ENCODE measurements at regions not wholly inside any gene's neighbourhood (a gene's known extent, or its start where the extent isn't known, plus 50 kb on each side); places are given as distances from the start of the nearest gene placed in this dataset.

DNA sequence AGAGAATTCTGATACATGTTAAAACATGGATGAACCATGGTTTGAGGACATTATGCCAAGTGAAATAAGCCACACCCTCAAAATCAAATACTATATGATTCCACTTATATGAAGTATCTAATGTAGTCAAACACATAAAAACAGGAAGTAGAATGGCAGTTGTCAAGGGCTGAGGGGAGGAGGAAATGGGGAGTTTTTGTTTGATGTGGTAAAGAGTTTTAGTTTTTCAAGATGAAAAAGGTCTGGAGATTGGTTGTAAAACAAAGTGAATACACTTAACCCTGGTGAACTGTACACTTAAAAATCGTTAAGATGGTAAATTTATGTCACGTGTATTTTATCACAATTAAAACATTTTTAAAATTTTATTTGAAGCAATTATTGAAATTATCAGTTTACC, 127.4 kb upstream of the GRIK2 start:
- TF ChIP-seq YY1 (IDR thresholded peaks at IDR 0.05) (no peak), HNF4A (conservative IDR thresholded peaks at IDR 0.05) (no peak), JUND (IDR thresholded peaks at IDR 0.05) (no peak), EGR1 (IDR thresholded peaks at IDR 0.05; ENCODE audit: low read depth in 2 of 2) (no peak), RXRA (IDR thresholded peaks at IDR 0.05) (no peak), SP1 (IDR thresholded peaks at IDR 0.05) (no peak), FOXA1 (IDR thresholded peaks at IDR 0.05) (no peak)
- TF ChIP-seq, protein P1, sequence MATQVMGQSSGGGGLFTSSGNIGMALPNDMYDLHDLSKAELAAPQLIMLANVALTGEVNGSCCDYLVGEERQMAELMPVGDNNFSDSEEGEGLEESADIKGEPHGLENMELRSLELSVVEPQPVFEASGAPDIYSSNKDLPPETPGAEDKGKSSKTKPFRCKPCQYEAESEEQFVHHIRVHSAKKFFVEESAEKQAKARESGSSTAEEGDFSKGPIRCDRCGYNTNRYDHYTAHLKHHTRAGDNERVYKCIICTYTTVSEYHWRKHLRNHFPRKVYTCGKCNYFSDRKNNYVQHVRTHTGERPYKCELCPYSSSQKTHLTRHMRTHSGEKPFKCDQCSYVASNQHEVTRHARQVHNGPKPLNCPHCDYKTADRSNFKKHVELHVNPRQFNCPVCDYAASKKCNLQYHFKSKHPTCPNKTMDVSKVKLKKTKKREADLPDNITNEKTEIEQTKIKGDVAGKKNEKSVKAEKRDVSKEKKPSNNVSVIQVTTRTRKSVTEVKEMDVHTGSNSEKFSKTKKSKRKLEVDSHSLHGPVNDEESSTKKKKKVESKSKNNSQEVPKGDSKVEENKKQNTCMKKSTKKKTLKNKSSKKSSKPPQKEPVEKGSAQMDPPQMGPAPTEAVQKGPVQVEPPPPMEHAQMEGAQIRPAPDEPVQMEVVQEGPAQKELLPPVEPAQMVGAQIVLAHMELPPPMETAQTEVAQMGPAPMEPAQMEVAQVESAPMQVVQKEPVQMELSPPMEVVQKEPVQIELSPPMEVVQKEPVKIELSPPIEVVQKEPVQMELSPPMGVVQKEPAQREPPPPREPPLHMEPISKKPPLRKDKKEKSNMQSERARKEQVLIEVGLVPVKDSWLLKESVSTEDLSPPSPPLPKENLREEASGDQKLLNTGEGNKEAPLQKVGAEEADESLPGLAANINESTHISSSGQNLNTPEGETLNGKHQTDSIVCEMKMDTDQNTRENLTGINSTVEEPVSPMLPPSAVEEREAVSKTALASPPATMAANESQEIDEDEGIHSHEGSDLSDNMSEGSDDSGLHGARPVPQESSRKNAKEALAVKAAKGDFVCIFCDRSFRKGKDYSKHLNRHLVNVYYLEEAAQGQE (IDR thresholded peaks at IDR 0.05) = no peak
- TF ChIP-seq, protein P2, sequence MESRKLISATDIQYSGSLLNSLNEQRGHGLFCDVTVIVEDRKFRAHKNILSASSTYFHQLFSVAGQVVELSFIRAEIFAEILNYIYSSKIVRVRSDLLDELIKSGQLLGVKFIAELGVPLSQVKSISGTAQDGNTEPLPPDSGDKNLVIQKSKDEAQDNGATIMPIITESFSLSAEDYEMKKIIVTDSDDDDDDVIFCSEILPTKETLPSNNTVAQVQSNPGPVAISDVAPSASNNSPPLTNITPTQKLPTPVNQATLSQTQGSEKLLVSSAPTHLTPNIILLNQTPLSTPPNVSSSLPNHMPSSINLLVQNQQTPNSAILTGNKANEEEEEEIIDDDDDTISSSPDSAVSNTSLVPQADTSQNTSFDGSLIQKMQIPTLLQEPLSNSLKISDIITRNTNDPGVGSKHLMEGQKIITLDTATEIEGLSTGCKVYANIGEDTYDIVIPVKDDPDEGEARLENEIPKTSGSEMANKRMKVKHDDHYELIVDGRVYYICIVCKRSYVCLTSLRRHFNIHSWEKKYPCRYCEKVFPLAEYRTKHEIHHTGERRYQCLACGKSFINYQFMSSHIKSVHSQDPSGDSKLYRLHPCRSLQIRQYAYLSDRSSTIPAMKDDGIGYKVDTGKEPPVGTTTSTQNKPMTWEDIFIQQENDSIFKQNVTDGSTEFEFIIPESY (IDR thresholded peaks at IDR 0.05) = no peak
- TF ChIP-seq, protein P3, sequence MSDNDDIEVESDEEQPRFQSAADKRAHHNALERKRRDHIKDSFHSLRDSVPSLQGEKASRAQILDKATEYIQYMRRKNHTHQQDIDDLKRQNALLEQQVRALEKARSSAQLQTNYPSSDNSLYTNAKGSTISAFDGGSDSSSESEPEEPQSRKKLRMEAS (IDR thresholded peaks at IDR 0.05) = no peak
- TF ChIP-seq, protein P4, sequence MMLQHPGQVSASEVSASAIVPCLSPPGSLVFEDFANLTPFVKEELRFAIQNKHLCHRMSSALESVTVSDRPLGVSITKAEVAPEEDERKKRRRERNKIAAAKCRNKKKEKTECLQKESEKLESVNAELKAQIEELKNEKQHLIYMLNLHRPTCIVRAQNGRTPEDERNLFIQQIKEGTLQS (IDR thresholded peaks at IDR 0.05) = no peak
- TF ChIP-seq, protein P5, sequence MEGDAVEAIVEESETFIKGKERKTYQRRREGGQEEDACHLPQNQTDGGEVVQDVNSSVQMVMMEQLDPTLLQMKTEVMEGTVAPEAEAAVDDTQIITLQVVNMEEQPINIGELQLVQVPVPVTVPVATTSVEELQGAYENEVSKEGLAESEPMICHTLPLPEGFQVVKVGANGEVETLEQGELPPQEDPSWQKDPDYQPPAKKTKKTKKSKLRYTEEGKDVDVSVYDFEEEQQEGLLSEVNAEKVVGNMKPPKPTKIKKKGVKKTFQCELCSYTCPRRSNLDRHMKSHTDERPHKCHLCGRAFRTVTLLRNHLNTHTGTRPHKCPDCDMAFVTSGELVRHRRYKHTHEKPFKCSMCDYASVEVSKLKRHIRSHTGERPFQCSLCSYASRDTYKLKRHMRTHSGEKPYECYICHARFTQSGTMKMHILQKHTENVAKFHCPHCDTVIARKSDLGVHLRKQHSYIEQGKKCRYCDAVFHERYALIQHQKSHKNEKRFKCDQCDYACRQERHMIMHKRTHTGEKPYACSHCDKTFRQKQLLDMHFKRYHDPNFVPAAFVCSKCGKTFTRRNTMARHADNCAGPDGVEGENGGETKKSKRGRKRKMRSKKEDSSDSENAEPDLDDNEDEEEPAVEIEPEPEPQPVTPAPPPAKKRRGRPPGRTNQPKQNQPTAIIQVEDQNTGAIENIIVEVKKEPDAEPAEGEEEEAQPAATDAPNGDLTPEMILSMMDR (IDR thresholded peaks at IDR 0.05; ENCODE audit: low read depth, low read length, missing input control) = no peak
- no peak overlapping the region for H3K27ac ChIP-seq (ENCODE audit: low read depth in 1 of 2, low read length in 2 of 2)
- no peak overlapping the region for H3K9ac ChIP-seq (ENCODE audit: low read depth in 1 of 2, low read length in 2 of 2)
- H3K4me3 ChIP-seq (ENCODE audit: low read depth in 1 of 3, low read length in 3 of 3) = no peak overlapping the region
- WGBS = 63% methylated on average over 2 of the region's 2 CpGs
- no peaks in the 10 kb centered on the region for H3K36me3 ChIP-seq (ENCODE audit: control insufficient read depth in 4 of 4, insufficient read depth in 3 of 4, low read depth in 1 of 4, low read length in 3 of 4)
- H3K27me3 ChIP-seq (ENCODE audit: control insufficient read depth in 4 of 4, insufficient read depth in 4 of 4, low read length in 3 of 4) = no peaks in the 10 kb centered on the region
- H3K9me3 ChIP-seq (ENCODE audit: control insufficient read depth in 4 of 4, low read length in 3 of 4) = peaks cover 0 to 8% (median 6%) of the 10 kb centered on the region in 4 donors
- H3K4me1 ChIP-seq (ENCODE audit: control insufficient read depth in 4 of 4, insufficient read depth in 4 of 4, low read length in 3 of 4) = no peaks in the 10 kb centered on the region
- no peak for DNase-seq (ENCODE audit: low spot score)

GRCh38 chr6:101268541-101268940, 125.0 kb upstream of the GRIK2 start:
- Histone ChIP-seq H3K4me1 (ENCODE audit: control insufficient read depth in 4 of 4, insufficient read depth in 4 of 4, low read length in 3 of 4) (no peaks in the 10 kb centered on the region), H3K9me3 (ENCODE audit: control insufficient read depth in 4 of 4, low read length in 3 of 4) (peaks cover 0 to 8% (median 6%) of the 10 kb centered on the region in 4 donors), H3K4me3 (ENCODE audit: low read depth in 1 of 3, low read length in 3 of 3) (no peak overlapping the region), H3K9ac (ENCODE audit: low read depth in 1 of 2, low read length in 2 of 2) (no peak overlapping the region), H3K27ac (ENCODE audit: low read depth in 1 of 2, low read length in 2 of 2) (no peak overlapping the region), H3K36me3 (ENCODE audit: control insufficient read depth in 4 of 4, insufficient read depth in 3 of 4, low read depth in 1 of 4, low read length in 3 of 4) (no peaks in the 10 kb centered on the region), H3K27me3 (ENCODE audit: control insufficient read depth in 4 of 4, insufficient read depth in 4 of 4, low read length in 3 of 4) (no peaks in the 10 kb centered on the region)
- no peak for DNase-seq (ENCODE audit: low spot score)
- TF ChIP-seq RAD21 (IDR thresholded peaks at IDR 0.05) = no peak
- TF ChIP-seq FOXA1 (IDR thresholded peaks at IDR 0.05) = no peak
- 72% methylated on average over 2 of the region's 2 CpGs for WGBS
